GM21825 (cell line): ENCODE measurements at regions not wholly inside any gene's neighbourhood (a gene's known extent, or its start where the extent isn't known, plus 50 kb on each side); places are given as distances from the start of the nearest gene placed in this dataset.

Experiments
- ATAC-seq: cut with Tn5 transposase; IDR thresholded peaks from one replicate; pipeline ENCODE4 v1.9.1; 2021; ENCODE audit warnings: mild to moderate bottlenecking, moderate library complexity; ENCODE audit not compliant: unreplicated experiment

GRCh38 chr1:244339073-244339692 is 112.5 kb downstream of the ADSS2 start:
- no peak for ATAC-seq

GRCh38 chr1:244339776-244340175 is 111.9 kb downstream of the ADSS2 start:
- no peak for ATAC-seq

DNA sequence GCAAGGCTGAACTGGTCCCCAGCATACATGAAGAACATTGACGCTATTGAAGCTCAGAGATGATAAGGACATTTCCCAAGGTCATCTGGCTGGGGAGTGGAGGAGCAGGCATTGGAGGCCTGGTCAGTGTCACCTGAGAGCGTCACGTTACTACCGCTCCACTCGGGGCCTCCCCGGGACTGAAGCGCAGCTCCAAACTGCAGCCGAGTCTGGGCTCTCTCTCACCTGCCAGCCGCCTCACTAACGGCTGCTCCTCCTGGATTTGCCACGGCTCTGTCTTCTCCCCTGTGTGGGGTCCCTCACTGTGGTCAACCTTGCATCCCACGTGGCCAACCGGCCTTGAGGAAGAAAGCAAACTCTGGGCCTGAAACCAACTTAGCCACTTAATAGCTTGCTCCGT is 111.3 kb downstream of the ADSS2 start:
- ATAC-seq: no peak

- ATAC-seq: no peak
Observed at GRCh38 chr1:244341455-244342450, 110.0 kb downstream of the ADSS2 start.

- no peak for ATAC-seq
Observed at GRCh38 chr1:244344001-244344400, 107.7 kb downstream of the ADSS2 start.

- no peak for ATAC-seq
Observed at GRCh38 chr1:244346972-244347618, 104.6 kb downstream of the ADSS2 start.

GRCh38 chr1:244347942-244348341 is 103.8 kb downstream of the ADSS2 start:
- ATAC-seq: no peak

DNA sequence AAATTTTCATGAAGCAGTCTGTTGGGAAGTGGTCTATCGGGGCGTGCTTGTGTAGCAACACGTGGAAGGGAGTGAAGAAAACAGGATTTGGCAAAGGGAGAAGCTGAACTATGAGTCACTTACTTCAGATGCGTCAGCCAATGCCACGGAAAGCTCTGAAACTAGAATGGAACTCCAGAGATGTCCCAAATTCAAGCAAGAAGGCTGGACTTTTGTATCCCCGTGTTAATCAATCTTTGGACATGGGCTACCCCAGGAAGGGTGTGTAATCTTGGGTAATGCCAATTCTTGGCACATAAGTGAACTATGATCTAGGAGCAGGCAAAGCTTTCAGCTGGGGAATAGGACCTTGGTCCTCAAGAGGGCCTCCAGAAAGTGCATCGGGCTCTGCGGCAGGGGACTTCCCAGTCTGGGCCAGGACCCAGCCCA is 102.6 kb downstream of the ADSS2 start:
- ATAC-seq: no peak

- no peak for ATAC-seq
Observed at GRCh38 chr1:244349581-244350001, 102.1 kb downstream of the ADSS2 start.

GRCh38 chr1:244350027-244350426 is 101.7 kb downstream of the ADSS2 start:
- ATAC-seq: peak; percentile 76

GRCh38 chr1:244352156-244352830 is 99.4 kb downstream of the ADSS2 start:
- no peak for ATAC-seq

DNA sequence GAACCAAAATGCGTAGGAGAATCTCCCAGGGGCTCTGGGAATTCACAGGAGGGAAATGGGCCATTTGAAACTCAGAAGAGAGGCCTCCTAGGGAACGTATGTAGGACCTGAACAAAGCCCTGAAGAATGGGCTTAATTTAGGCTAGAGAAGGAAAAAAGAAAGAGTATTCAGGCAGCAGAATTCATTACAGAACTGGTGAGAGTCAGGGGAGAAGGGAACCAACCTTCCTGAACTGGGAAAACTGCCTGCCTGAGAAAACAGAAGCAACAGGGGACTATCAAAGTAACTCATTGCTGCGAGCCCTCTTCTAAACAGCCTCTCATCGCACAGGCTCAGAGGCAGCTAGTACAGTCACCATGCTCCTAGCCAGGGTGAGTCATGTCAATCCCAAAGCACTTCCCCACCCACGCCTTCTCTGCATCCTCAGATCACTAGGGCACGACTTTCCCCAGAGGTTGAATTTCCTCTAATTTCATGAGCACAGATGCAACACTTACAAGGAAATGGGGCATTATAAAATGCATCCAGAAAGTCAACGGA is 98.1 kb downstream of the ADSS2 start:
- ATAC-seq: no peak

DNA sequence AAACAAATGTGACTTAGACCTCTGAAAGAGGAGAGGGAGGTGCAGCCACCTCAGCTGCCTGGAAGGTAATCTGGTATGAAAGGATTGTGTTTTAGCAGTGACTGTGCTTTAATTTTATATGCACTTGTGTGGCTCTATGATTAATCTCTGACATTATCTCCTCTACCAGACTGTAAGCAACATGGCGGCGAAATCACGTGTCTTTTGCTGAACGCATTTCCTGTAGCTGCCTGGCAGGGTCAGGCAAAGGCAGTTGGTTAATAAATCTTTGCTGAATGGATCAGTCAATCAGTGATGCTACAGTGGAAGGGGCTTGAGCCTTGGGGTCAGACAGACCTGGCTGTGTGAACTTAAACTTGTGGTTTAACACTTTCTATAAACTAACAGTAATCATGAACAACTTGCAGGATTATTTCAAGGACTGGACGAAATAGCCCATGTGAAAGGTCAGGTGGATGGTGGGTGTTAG is 96.9 kb downstream of the ADSS2 start:
- ATAC-seq: no peak

- no peak for ATAC-seq
Observed at GRCh38 chr1:244356376-244356775, 95.3 kb downstream of the ADSS2 start.
